NOMO-1 (cell line): ENCODE measurements at regions not wholly inside any gene's neighbourhood (a gene's known extent, or its start where the extent isn't known, plus 50 kb on each side); places are given as distances from the start of the nearest gene placed in this dataset.

Experiments used
- DNase-seq, 2 experiments: peaks; one replicate each; lab custom pipeline; 2025; ENCODE audit not compliant: unreplicated experiment in 2 of 2; lab: John Stamatoyannopoulos, UW

DNA sequence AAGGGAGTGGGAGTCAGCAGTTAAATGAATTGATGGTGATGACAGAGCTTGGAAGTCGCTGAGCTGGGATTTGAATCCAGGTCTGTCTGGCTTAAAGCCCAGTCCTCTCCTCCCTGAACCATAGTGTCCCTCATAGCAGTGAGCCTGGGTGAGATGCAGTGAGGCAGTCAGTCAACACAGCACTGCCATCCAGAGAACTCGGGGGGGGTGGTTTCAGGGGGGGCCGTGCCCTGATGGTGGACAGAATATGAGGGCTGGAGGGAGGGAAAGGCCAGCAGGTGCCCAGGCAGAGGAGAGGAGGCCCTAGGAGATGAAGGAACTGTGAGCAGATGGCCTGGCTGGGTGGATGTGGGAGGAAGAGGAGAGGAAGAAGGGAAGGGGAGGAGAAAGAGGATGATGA is 405.6 kb downstream of the PTPRU start:
- no peak for DNase-seq

- no peak for DNase-seq
Measured at GRCh38 chr1:29640428-29640785, 404.1 kb downstream of the PTPRU start.

DNA sequence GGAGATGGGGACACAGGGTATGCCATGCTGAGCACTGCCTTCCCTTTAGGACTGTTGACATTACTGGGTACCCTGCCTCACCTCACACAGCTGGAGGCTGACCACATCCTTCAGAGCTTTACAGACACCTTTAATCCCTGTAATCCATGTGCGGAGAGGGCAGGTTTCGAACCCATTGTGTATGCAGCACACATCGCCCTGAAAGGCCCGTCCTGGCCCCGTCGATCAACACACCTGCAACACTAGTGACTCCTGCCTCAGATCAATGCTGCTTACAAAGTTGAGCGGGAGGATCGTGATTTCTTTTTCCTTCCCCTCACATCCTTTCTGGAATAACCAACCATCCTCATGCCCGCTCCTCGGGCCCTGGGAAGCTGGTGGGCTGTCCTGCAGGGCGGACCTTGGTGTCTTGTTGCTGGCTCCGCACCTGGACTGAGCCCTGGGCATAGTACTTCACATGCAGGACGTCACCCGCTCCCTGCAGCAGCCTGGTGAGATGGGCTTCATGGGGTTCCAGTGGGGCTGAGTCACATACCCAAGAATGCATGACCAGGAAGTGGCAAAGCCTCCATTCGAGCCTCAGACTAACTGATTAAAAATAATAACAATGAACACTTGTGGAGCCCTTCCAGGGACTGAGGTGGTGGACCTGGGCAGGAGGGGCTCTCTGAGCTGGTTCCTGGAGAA is 403.6 kb downstream of the PTPRU start:
- no peak for DNase-seq

- no peak for DNase-seq
Measured at GRCh38 chr1:29639156-29639736, 402.9 kb downstream of the PTPRU start.

DNA sequence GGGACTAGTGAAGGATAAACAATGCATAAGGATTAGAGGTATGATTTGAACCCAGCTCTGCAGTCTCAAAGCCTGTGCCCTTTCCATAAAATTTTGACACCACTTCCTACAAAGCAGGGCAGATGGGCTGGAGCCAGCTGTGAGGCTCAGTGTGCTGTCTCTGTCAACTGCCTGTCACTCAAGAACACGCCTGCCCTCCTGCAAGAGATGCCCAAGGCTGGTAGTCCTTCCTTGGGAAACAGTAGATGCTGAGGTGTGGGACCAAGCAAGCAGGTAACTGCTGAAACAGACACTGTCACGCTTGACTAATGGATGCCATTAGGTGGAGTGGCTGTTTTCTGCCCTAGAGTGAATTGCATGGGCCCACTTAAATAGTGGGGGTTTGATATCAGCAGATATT is 402.0 kb downstream of the PTPRU start:
- no peak for DNase-seq

- no peak for DNase-seq
Measured at GRCh38 chr1:29636936-29637335, 400.6 kb downstream of the PTPRU start.

- DNase-seq, result no peak
Measured at GRCh38 chr1:29635501-29636263, 399.4 kb downstream of the PTPRU start.

GRCh38 chr1:29634746-29635335 is 398.5 kb downstream of the PTPRU start:
- DNase-seq, result no peak

DNA sequence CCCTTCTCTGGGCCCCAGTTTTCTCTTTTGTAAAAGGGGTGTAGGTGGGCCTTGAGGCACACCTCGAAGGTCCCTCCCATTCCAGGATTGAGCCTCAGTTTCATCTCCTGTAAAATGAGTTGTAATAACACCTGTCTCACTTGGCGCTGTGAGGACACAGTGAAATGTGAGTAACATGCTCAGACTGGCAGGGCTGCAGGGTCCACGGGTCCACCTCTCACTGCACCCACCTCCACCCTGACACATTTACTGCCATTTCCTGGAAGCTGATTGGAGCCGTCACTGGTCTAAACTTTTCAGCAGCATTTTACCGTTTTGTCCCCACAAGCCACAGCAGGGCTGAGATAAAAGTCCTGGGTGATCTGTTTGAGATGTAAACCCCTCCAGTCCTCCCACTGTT is 398.0 kb downstream of the PTPRU start:
- DNase-seq, result no peak

GRCh38 chr1:29633771-29634170 is 397.4 kb downstream of the PTPRU start:
- peak in 1 of 2 experiments; percentile 27 for DNase-seq

- DNase-seq, result no peak
Measured at GRCh38 chr1:29632806-29633615, 396.7 kb downstream of the PTPRU start.

- no peak for DNase-seq
Measured at GRCh38 chr1:29631836-29632805, 395.8 kb downstream of the PTPRU start.

DNA sequence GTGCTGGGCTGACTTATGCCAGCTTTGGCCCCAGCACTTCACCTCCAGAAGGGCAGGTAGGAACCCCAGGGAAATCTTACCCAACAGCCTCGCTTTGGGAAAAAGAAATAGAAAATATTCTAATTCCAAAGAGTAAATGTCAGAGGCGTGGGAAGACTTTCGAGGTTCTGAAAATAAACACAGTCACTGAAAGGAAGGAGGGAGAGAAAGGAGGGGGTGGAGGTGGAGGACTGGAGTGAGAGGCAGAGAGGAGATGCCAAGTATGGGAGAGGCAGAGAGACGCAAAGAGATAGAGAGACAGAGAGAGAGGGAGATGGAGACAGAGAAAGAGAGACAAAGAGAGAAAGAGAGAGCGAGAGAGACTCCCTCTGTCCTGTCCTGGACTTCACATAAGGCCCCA is 395.0 kb downstream of the PTPRU start:
- no peak for DNase-seq

- DNase-seq, result no peak
Measured at GRCh38 chr1:29630756-29631155, 394.4 kb downstream of the PTPRU start.

- DNase-seq, result no peak
Measured at GRCh38 chr1:29629814-29630516, 393.6 kb downstream of the PTPRU start.

GRCh38 chr1:29629401-29629800 is 393.1 kb downstream of the PTPRU start:
- no peak for DNase-seq

GRCh38 chr1:29628190-29628589 is 391.9 kb downstream of the PTPRU start:
- no peak for DNase-seq

DNA sequence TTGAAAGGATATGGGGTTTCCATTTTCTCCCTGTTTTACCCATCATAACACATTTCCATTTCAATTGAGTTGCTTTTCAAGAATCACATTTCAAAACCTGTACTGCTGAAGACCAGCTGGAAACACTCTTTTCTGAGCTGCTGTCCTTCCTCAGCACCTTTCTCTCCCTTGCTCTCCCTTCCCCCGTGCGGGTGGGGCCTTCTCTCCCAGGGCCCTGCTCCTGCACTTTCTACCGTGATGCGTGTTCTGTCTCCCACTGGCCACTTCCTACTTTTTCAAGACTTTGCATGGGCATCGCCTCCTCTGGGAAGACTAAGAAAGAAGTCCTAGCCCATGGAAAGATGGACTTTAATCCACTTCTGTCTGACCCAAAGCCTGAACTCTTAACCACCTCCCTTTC is 390.4 kb downstream of the PTPRU start:
- DNase-seq, result no peak

DNA sequence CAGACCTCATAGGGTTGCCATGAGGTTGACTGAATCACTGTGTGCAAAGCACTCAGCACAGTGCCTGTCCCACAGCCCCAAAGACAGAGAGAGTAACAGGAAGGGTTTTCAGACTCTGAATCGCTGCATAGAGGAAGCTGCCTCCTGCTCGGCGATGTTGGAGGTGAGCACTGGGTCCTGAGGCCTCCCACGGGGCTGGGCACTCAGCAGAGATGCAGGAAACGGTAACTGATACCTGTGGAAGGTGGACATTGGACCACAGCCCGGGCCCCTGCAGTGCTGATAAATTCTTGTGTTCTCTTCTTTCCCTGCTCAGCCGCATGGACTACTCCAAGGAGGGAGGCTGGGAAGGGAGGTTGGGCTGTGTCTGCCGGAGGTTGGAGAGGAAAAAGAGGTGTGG is 389.7 kb downstream of the PTPRU start:
- no peak for DNase-seq
